IMR-90 (cell line): ENCODE measurements at regions not wholly inside any gene's neighbourhood (a gene's known extent, or its start where the extent isn't known, plus 50 kb on each side); places are given as distances from the start of the nearest gene placed in this dataset.

Experiments
- ATAC-seq: fragments of 200-7000 bp; cut with Tn5 transposase; 2 replicates; pipeline ENCODE4 v1.9.1; 2020; ENCODE audit warnings: low read depth, mild to moderate bottlenecking, moderate library complexity
- BruUV-seq: library from RNA; stranded (reverse); fragments of 400-500 nt; replicated peaks from 2 replicates; lab custom pipeline; 2021; lab: Mats Ljungman, UMichigan
- CTCF ChIA-PET: fragments of 300-600 bp; formaldehyde crosslinking; extraction: SDS; loops from one replicate; lab custom pipeline; 2021; ENCODE audit warnings: antibody characterized with exemption; lab: Yijun Ruan, JAX
- POLR2A ChIA-PET: fragments of 300-600 bp; sonication (Branson Sonifier 250); formaldehyde crosslinking; loops from one replicate; lab custom pipeline; 2022; ENCODE audit warnings: antibody characterized with exemption; ENCODE audit not compliant: unreplicated experiment; lab: Charles Lee
- DNase-seq: peaks from one replicate; pipeline ENCODE4 v3.0.0; 2013
- H2AFZ ChIP-seq: replicated peaks from 2 replicates; pipeline ENCODE3; 2013; ENCODE audit warnings: low read length, mild to moderate bottlenecking; ENCODE audit not compliant: poor library complexity
- H2AK5ac ChIP-seq: 2 replicates; pipeline ENCODE4 v1.6.1; 2013; ENCODE audit warnings: low read depth, low read length, inconsistent platforms
- H2AK9ac ChIP-seq: replicated peaks from 2 replicates; pipeline ENCODE3; 2013; ENCODE audit warnings: mild to moderate bottlenecking, low read depth, low read length, moderate library complexity; ENCODE audit not compliant: poor library complexity
- H2BK120ac ChIP-seq: 2 replicates; pipeline ENCODE4 v1.6.1; 2013; ENCODE audit warnings: low read depth, low read length, inconsistent platforms
- H2BK15ac ChIP-seq: 3 replicates; pipeline ENCODE4 v1.6.1; 2013; ENCODE audit warnings: low read depth, low read length, inconsistent platforms
- H2BK20ac ChIP-seq: 2 replicates; pipeline ENCODE4 v1.6.1; 2013; ENCODE audit warnings: low read depth, mild to moderate bottlenecking, inconsistent platforms, low read length, moderate library complexity
- H2BK5ac ChIP-seq: 2 replicates; pipeline ENCODE4 v1.6.1; 2013; ENCODE audit warnings: mild to moderate bottlenecking, low read depth, low read length, inconsistent platforms; ENCODE audit not compliant: poor library complexity, severe bottlenecking
- H3K14ac ChIP-seq: replicated peaks from 2 replicates; pipeline ENCODE4 v1.6.1; 2013; ENCODE audit warnings: low read depth, low read length, inconsistent platforms
- H3K18ac ChIP-seq: 2 replicates; pipeline ENCODE4 v1.6.1; 2013; ENCODE audit warnings: low read depth, low read length, control low read depth
- H3K23ac ChIP-seq: 2 replicates; pipeline ENCODE4 v1.6.1; 2013; ENCODE audit warnings: low read depth, low read length, inconsistent platforms
- H3K27ac ChIP-seq: 2 replicates; pipeline ENCODE4 v1.5.1; 2013; ENCODE audit warnings: mild to moderate bottlenecking, control low read depth, low read length; ENCODE audit not compliant: insufficient read depth
- H3K27me3 ChIP-seq: 2 replicates; pipeline ENCODE4 v1.6.1; 2013; ENCODE audit warnings: low read length; ENCODE audit not compliant: control insufficient read depth, insufficient read depth
- H3K36me3 ChIP-seq: 2 replicates; pipeline ENCODE4 v1.6.1; 2013; ENCODE audit warnings: low read length, mixed read lengths; ENCODE audit not compliant: control insufficient read depth, insufficient read depth
- H3K4ac ChIP-seq: 2 replicates; pipeline ENCODE4 v1.6.1; 2013; ENCODE audit warnings: low read depth, low read length, inconsistent platforms
- H3K4me1 ChIP-seq: 2 replicates; pipeline ENCODE4 v1.6.1; 2013; ENCODE audit warnings: low read length, mixed read lengths; ENCODE audit not compliant: control insufficient read depth, insufficient read depth
- H3K4me2 ChIP-seq: 2 replicates; pipeline ENCODE4 v1.6.1; 2013; ENCODE audit warnings: low read depth, mild to moderate bottlenecking, control low read depth, low read length, moderate library complexity
- H3K4me3 ChIP-seq: 2 replicates; pipeline ENCODE4 v1.5.1; 2013; ENCODE audit warnings: low read depth, mild to moderate bottlenecking, control low read depth, low read length, moderate library complexity; ENCODE audit not compliant: insufficient read depth
- H3K56ac ChIP-seq: 2 replicates; pipeline ENCODE4 v1.6.1; 2013; ENCODE audit warnings: low read length, inconsistent platforms; ENCODE audit not compliant: insufficient read depth; ENCODE audit errors: extremely low read depth
- H3K79me1 ChIP-seq, 2 experiments: 2 replicates each; pipeline ENCODE4 v1.6.1; 2013; ENCODE audit warnings: low read length in 2 of 2, inconsistent platforms in 1 of 2, low read depth in 1 of 2
- H3K9ac ChIP-seq: 2 replicates; pipeline ENCODE4 v1.6.1; 2013; ENCODE audit warnings: low read depth, low read length, control low read depth
- H3K9me1 ChIP-seq: 2 replicates; pipeline ENCODE4 v1.6.1; 2013; ENCODE audit warnings: low read length, inconsistent platforms; ENCODE audit not compliant: insufficient read depth
- H3K9me3 ChIP-seq: 2 replicates; pipeline ENCODE4 v1.6.1; 2013; ENCODE audit warnings: low read length; ENCODE audit not compliant: control insufficient read depth, insufficient read depth
- H4K20me1 ChIP-seq: 2 replicates; pipeline ENCODE4 v1.6.1; 2013; ENCODE audit warnings: low read length, inconsistent platforms; ENCODE audit not compliant: insufficient read depth
- H4K5ac ChIP-seq: 2 replicates; pipeline ENCODE4 v1.6.1; 2013; ENCODE audit warnings: mild to moderate bottlenecking, low read depth, low read length, control low read depth
- H4K8ac ChIP-seq, 2 experiments: 2 replicates each; pipeline ENCODE4 v1.6.1; 2013; ENCODE audit warnings: low read depth in 2 of 2, low read length in 2 of 2, control low read depth in 1 of 2, inconsistent platforms in 1 of 2
- H4K91ac ChIP-seq: 2 replicates; pipeline ENCODE4 v1.6.1; 2013; ENCODE audit warnings: low read depth, low read length, inconsistent platforms; ENCODE audit not compliant: insufficient read depth
- CEBPB ChIP-seq: IDR thresholded peaks from 2 replicates; pipeline ENCODE4 v1.6.1; 2012; ENCODE audit warnings: low read depth, low read length, improper control_type of control experiment
- CHD1 ChIP-seq: IDR thresholded peaks from 2 replicates; pipeline ENCODE4 v1.6.1; 2012; ENCODE audit warnings: low read depth, low read length, improper control_type of control experiment
- MAFK ChIP-seq: IDR thresholded peaks from 2 replicates; pipeline ENCODE4 v1.6.1; 2012; ENCODE audit warnings: low read depth, low read length, improper control_type of control experiment
- MAZ ChIP-seq: IDR thresholded peaks from 2 replicates; pipeline ENCODE4 v1.6.1; 2012; ENCODE audit warnings: low read depth, mild to moderate bottlenecking, low read length, improper control_type of control experiment, moderate library complexity, borderline replicate concordance
- NFE2L2 ChIP-seq: fragments of 150-350 bp; IDR thresholded peaks from 2 replicates; pipeline ENCODE4 v1.6.1; 2016; ENCODE audit warnings: low read depth, mild to moderate bottlenecking, low read length
- POLR2A ChIP-seq: IDR thresholded peaks from 2 replicates; pipeline ENCODE4 v1.6.1; 2012; ENCODE audit warnings: mild to moderate bottlenecking, low read depth, low read length
- RAD21 ChIP-seq: IDR thresholded peaks from 2 replicates; pipeline ENCODE4 v1.6.1; 2012; ENCODE audit warnings: low read length, improper control_type of control experiment
- RFX5 ChIP-seq: IDR thresholded peaks from 2 replicates; pipeline ENCODE4 v1.8.0; 2012; ENCODE audit warnings: low read depth, mild to moderate bottlenecking, low read length, moderate library complexity
- WGBS, 2 experiments: methylation state at CpG; one replicate each; pipeline versions ENCODE4 v1.1.5 to v1.1.7; 2013; ENCODE audit warnings: missing lambda C conversion rate in 2 of 2; ENCODE audit not compliant: insufficient read length in 1 of 2; ENCODE audit errors: extremely low coverage in 2 of 2; 5-methylcytosine and 5-hydroxymethylcytosine counted together
- dilution Hi-C: fragments of 300-500 bp; cut with HindIII; formaldehyde crosslinking; loops from one replicate; pipeline ENCODE4 v1.14.3; 2018; ENCODE audit warnings: low sequenced_read_pairs; ENCODE audit not compliant: unreplicated experiment
- in situ Hi-C: fragments of 300-500 bp; cut with MboI; formaldehyde crosslinking; loops from 3 replicates; pipeline ENCODE4 v1.14.3; 2019; ENCODE audit warnings: low sequenced_read_pairs, inconsistent platforms, mixed read lengths
- intact Hi-C: fragments of 100-400 bp; cut with micrococcal nuclease; formaldehyde crosslinking; loops from 2 replicates; pipeline ENCODE4 v1.10.0; 2022
- TF ChIP-seq, protein P1 (sequence below): conservative IDR thresholded peaks from 2 replicates; pipeline ENCODE4 v1.5.1; 2012; ENCODE audit warnings: mild to moderate bottlenecking, low read depth, low read length, improper control_type of control experiment
- TF ChIP-seq, protein P2 (sequence below): fragments of 150-350 bp; IDR thresholded peaks from 2 replicates; pipeline ENCODE4 v1.6.1; 2016; ENCODE audit warnings: low read depth, mild to moderate bottlenecking, low read length, moderate library complexity, borderline replicate concordance
- TF ChIP-seq, protein P3 (sequence below): fragments of 150-350 bp; IDR thresholded peaks from 2 replicates; pipeline ENCODE4 v1.6.1; 2017; ENCODE audit warnings: mild to moderate bottlenecking, antibody characterized with exemption, low read length, low read depth

DNA sequence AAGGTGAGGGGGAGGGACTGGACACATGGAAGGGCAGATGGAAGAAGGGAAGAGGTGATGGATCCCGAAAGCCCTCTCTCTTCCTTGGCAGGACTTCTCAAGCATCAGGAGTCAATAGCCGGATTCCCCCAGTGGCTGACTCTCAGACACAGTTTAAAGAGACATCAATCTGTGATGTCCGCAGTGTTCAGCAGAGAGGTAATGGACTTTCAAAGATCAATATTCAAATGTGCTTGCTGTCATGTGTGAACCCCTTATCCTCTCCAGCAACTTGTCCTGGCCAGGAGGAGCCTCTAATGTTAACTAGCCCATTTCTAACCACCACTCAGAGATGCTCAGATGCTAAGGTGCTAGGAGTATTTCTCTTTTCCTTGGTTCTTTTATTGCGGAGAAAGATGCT is 392.2 kb downstream of the IRX1 start:
- H3K79me1 ChIP-seq = no peaks in the 10 kb centered on the region

More for the DNA sequence above, 392.2 kb downstream of the IRX1 start:
- Histone ChIP-seq H3K4me2 (no peak overlapping the region), H3K4ac (no peak overlapping the region), H3K27me3 (no peaks in the 10 kb centered on the region), H2BK15ac (no peak overlapping the region), H2AFZ (no peak overlapping the region), H3K4me1 (no peaks in the 10 kb centered on the region), H2BK120ac (no peak overlapping the region), H3K14ac (no peak overlapping the region), H4K20me1 (no peaks in the 10 kb centered on the region), H4K8ac (no peak overlapping the region), H4K5ac (no peak overlapping the region), H3K36me3 (no peaks in the 10 kb centered on the region), H3K9ac (no peak overlapping the region), H3K9me3 (peaks cover 21% of the 10 kb centered on the region), H2AK5ac (no peak overlapping the region), H3K4me3 (no peak overlapping the region), H2AK9ac (no peak overlapping the region), H3K27ac (no peak overlapping the region), H3K9me1 (no peaks in the 10 kb centered on the region), H2BK20ac (no peak overlapping the region), H3K56ac (no peak overlapping the region), H3K18ac (no peak overlapping the region), H2BK5ac (no peak overlapping the region), H3K23ac (no peak overlapping the region), H4K91ac (no peak overlapping the region)
- DNase-seq = no peak
- no CpG with 5 or more reads among the region's 4 CpGs for whole genome bisulfite sequencing, 2 experiments
- CTCF ChIA-PET = no interaction called here
- in situ Hi-C loops (no loop called here), intact Hi-C loops (no loop called here), dilution Hi-C loops (no loop called here)
- no TSS peak for BruUV-seq
- POLR2A ChIA-PET = no interaction called here
- ATAC-seq = no peak
- no peak for TF ChIP-seq RAD21
- TF ChIP-seq, protein P1, sequence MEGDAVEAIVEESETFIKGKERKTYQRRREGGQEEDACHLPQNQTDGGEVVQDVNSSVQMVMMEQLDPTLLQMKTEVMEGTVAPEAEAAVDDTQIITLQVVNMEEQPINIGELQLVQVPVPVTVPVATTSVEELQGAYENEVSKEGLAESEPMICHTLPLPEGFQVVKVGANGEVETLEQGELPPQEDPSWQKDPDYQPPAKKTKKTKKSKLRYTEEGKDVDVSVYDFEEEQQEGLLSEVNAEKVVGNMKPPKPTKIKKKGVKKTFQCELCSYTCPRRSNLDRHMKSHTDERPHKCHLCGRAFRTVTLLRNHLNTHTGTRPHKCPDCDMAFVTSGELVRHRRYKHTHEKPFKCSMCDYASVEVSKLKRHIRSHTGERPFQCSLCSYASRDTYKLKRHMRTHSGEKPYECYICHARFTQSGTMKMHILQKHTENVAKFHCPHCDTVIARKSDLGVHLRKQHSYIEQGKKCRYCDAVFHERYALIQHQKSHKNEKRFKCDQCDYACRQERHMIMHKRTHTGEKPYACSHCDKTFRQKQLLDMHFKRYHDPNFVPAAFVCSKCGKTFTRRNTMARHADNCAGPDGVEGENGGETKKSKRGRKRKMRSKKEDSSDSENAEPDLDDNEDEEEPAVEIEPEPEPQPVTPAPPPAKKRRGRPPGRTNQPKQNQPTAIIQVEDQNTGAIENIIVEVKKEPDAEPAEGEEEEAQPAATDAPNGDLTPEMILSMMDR = no peak
- TF ChIP-seq MAFK = no peak
- TF ChIP-seq RFX5 = no peak
- TF ChIP-seq NFE2L2 = no peak
- no peak for TF ChIP-seq MAZ
- no peak for TF ChIP-seq CHD1
- no peak for TF ChIP-seq CEBPB
- TF ChIP-seq, protein P2, sequence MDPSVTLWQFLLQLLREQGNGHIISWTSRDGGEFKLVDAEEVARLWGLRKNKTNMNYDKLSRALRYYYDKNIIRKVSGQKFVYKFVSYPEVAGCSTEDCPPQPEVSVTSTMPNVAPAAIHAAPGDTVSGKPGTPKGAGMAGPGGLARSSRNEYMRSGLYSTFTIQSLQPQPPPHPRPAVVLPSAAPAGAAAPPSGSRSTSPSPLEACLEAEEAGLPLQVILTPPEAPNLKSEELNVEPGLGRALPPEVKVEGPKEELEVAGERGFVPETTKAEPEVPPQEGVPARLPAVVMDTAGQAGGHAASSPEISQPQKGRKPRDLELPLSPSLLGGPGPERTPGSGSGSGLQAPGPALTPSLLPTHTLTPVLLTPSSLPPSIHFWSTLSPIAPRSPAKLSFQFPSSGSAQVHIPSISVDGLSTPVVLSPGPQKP = no peak
- TF ChIP-seq, protein P3, sequence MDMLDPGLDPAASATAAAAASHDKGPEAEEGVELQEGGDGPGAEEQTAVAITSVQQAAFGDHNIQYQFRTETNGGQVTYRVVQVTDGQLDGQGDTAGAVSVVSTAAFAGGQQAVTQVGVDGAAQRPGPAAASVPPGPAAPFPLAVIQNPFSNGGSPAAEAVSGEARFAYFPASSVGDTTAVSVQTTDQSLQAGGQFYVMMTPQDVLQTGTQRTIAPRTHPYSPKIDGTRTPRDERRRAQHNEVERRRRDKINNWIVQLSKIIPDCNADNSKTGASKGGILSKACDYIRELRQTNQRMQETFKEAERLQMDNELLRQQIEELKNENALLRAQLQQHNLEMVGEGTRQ = no peak
- no peak for TF ChIP-seq POLR2A
